Right atrium auricular region (tissue), 2 donors: ENCODE measurements at regions not wholly inside any gene's neighbourhood (a gene's known extent, or its start where the extent isn't known, plus 50 kb on each side); places are given as distances from the start of the nearest gene placed in this dataset.

Source experiments
- DNase-seq: peaks from one replicate; pipeline ENCODE4 v3.0.0-alpha.2; 2019; ENCODE audit warnings: low spot score
- H3K27ac ChIP-seq, 2 donors: fragments of 200-600 bp; sonication (generic); 1 replicate in 1 of 2; 2 replicates in 1 of 2; pipeline ENCODE4 v1.5.1; 2016 to 2019
- H3K27me3 ChIP-seq, 2 donors: fragments of 200-600 bp; sonication (generic); one replicate each; pipeline versions ENCODE4 v1.5.1 to v1.6.0; 2017 to 2019
- H3K36me3 ChIP-seq: fragments of 200-600 bp; sonication (generic); one replicate; pipeline ENCODE4 v1.5.1; 2016
- H3K4me1 ChIP-seq, 2 donors: fragments of 200-600 bp; sonication (generic); one replicate each; pipeline versions ENCODE4 v1.5.1 to v1.6.0; 2017 to 2019
- H3K4me3 ChIP-seq, 2 donors: fragments of 200-600 bp; sonication (generic); 1 replicate in 1 of 2; 2 replicates in 1 of 2; pipeline ENCODE4 v1.5.1; 2017 to 2019; ENCODE audit warnings: mild to moderate bottlenecking in 1 of 2, moderate library complexity in 1 of 2
- H3K9me3 ChIP-seq, 2 donors: fragments of 200-600 bp; sonication (generic); one replicate each; pipeline ENCODE4 v1.5.1; 2019
- TF ChIP-seq, protein P1 (sequence below), 2 donors: fragments of 200-600 bp; sonication (generic); IDR thresholded peaks; one replicate each; pipeline ENCODE4 v1.5.1; 2019; ENCODE audit warnings: antibody characterized with exemption in 2 of 2

DNA sequence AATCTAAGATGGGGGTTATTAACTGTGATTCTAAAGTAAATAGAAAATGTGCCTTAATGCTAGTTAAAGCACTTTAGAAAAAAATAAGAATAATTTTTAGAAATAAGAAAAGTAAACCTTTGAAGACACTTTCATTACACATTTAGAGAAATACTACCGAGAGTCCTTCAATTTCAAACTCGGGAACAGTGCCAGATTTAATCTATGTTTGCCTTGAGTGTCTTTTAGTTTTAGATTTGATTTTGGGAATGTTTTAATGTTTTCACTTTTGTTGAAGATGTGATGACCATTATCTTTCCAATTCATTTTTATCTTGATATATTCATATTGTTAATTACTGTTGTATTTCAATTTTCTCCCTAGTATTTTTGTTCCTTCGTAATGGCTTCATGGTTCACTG, 592.7 kb upstream of the MGMT start:
- no peaks in the 10 kb centered on the region for H3K9me3 ChIP-seq
- H3K4me1 ChIP-seq, result peaks cover 0 to 4% of the 10 kb centered on the region in 2 donors
- H3K36me3 ChIP-seq, result no peaks in the 10 kb centered on the region
- TF ChIP-seq, protein P1, sequence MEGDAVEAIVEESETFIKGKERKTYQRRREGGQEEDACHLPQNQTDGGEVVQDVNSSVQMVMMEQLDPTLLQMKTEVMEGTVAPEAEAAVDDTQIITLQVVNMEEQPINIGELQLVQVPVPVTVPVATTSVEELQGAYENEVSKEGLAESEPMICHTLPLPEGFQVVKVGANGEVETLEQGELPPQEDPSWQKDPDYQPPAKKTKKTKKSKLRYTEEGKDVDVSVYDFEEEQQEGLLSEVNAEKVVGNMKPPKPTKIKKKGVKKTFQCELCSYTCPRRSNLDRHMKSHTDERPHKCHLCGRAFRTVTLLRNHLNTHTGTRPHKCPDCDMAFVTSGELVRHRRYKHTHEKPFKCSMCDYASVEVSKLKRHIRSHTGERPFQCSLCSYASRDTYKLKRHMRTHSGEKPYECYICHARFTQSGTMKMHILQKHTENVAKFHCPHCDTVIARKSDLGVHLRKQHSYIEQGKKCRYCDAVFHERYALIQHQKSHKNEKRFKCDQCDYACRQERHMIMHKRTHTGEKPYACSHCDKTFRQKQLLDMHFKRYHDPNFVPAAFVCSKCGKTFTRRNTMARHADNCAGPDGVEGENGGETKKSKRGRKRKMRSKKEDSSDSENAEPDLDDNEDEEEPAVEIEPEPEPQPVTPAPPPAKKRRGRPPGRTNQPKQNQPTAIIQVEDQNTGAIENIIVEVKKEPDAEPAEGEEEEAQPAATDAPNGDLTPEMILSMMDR (IDR thresholded peaks at IDR 0.05), result no peak
- no peak overlapping the region for H3K27ac ChIP-seq
- no peak overlapping the region for H3K4me3 ChIP-seq
- no peaks in the 10 kb centered on the region for H3K27me3 ChIP-seq
- no peak for DNase-seq

DNA sequence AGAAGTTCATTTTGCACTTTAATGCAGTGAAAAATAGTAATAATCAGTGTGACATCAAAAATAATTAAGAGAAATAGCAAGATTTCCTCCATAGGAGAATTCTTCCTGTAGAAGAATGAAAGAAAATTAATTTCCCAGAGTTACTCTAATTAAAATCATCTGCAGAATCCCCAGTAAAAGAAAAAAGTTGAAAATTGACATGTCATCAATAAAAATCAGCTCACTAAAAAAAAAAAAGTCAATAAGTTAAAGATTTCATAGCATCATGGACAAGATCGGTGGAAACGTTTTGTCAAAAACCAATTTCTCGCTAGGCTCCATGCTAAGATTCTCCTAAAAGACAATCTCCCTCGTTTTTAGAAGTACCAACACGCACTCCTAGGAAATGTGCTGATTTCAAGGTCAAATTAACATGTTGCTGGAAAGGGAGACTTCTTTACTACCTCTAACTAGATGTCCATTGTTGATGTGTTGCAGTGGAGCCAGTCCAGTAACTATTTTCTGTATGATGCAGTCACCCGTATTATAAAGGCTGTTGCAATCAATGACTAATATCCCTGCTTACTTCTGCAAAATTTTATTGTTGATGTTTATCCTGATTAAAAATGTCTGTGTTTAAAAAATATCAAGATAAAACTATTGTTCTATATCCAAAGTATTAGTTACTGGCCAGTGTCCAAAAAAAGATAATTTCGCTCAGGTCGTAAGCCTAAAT, 591.9 kb upstream of the MGMT start:
- TF ChIP-seq, protein P1 (IDR thresholded peaks at IDR 0.05), result no peak
- Histone ChIP-seq H3K4me3 (no peak overlapping the region), H3K27ac (peak overlapping the region in 1 of 2 donors; percentile 17)

DNA sequence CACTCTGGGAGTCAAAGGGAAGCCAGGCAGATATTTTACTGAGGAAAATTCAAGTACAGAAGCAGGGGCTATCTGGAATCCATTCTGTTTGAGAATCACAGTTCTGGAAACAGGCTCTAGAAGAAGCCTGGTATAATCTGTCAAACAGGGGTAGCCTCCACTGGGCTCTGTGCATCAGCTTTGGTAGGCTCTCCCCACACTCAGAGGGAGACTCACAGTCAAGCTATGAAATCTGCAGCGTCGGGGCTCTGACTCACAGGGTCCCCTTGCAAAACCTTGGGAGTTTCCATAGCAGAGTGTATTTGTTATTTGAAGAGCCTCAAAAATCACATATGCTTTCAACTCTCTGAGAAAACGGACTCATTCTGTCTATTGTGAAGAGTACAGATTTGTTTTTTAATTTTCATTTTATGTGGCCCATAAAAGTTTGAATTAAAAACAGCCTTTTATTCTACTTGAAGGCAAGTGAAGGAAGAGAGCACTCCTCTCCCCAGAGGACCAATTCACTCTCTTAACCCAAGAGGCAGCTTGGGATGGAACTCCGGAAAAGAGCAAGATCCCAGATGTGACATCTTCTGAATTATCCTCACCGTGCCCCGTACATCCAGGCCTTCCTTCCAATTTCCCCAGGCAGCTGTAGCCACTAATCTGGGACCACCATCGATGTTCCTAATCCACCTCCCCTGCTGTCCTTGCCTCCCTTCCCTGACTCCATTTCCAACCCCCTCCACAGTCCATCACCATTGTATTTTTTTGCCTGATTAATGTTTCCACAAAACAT, 590.9 kb upstream of the MGMT start:
- Histone ChIP-seq H3K9me3 (no peaks in the 10 kb centered on the region), H3K36me3 (no peaks in the 10 kb centered on the region), H3K4me3 (no peak overlapping the region), H3K4me1 (peaks cover 0 to 4% of the 10 kb centered on the region in 2 donors), H3K27me3 (no peaks in the 10 kb centered on the region), H3K27ac (peak overlapping the region in 1 of 2 donors; percentile 35)
- TF ChIP-seq, protein P1 (IDR thresholded peaks at IDR 0.05), result no peak
- DNase-seq, result peak; percentile 83

More for the DNA sequence above, 591.9 kb upstream of the MGMT start:
- peak; percentile 11 for DNase-seq
- Histone ChIP-seq H3K4me1 (peaks cover 0 to 4% of the 10 kb centered on the region in 2 donors), H3K36me3 (no peaks in the 10 kb centered on the region), H3K27me3 (no peaks in the 10 kb centered on the region), H3K9me3 (no peaks in the 10 kb centered on the region)

DNA sequence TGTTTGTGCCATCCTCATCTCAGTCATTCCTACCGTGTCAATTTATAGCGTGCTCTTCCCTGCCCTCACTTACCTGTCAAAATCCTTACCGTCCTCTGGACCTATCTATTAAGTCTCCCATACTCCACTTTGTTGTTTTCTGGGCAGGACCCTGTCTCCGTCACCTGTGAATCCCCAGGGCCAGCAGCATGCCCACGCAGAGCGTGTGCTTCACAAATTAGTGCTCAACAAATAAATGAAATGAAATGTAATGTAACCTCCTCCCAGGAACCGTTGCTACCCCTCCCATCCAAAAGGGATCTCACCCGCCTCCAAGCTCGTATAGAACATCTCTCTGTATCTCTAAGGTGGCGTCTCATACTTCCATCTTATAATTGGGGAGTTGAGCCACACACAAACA, 589.9 kb upstream of the MGMT start:
- no peaks in the 10 kb centered on the region for H3K36me3 ChIP-seq
- H3K27me3 ChIP-seq, result no peaks in the 10 kb centered on the region
- no peak for DNase-seq
- no peak overlapping the region for H3K27ac ChIP-seq
- H3K4me3 ChIP-seq, result no peak overlapping the region
- H3K9me3 ChIP-seq, result no peaks in the 10 kb centered on the region
- TF ChIP-seq, protein P1 (IDR thresholded peaks at IDR 0.05), result no peak
- peaks cover 0 to 4% of the 10 kb centered on the region in 2 donors for H3K4me1 ChIP-seq

DNA sequence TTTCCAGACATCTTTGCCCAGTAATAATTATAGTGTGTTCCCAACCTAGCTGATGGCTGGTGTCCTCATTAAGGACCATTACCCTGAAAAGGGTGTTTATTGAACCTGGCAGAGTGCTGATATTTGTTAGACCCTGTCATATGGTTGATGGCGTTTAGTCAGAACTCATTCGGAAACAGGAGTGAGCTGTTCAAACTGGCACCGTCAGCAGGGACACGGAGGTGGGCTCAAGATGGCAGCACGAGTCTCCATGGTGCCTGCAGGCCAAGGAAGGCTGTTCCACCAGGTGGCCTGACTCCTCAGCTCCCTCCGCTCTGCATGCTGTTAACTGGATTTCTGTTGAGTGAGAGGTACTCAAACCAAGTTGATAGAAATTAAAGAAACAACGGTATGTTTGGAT, 589.1 kb upstream of the MGMT start:
- H3K36me3 ChIP-seq, result no peaks in the 10 kb centered on the region
- H3K4me1 ChIP-seq, result peaks cover 0 to 4% of the 10 kb centered on the region in 2 donors
- DNase-seq, result no peak
- H3K4me3 ChIP-seq, result no peak overlapping the region
- no peaks in the 10 kb centered on the region for H3K9me3 ChIP-seq
- H3K27me3 ChIP-seq, result no peaks in the 10 kb centered on the region
- TF ChIP-seq, protein P1 (IDR thresholded peaks at IDR 0.05), result no peak
- H3K27ac ChIP-seq, result no peak overlapping the region
